ENCODE measurements at regions not wholly inside any gene's neighbourhood (a gene's known extent, or its start where the extent isn't known, plus 50 kb on each side); places are given as distances from the start of the nearest gene placed in this dataset.

GRCh38 chr14:97978341-97978740, 1181.2 kb downstream of the VRK1 start:
- TF ChIP-seq CTCF (IDR thresholded peaks at IDR 0.05), result peak in 2 of 5 experiments; percentile 16 to 17
- no peak for TF ChIP-seq POLR2A (IDR thresholded peaks at IDR 0.05)
- TF ChIP-seq EP300 (IDR thresholded peaks at IDR 0.05), result no peak
